ENCODE measurements at regions not wholly inside any gene's neighbourhood (a gene's known extent, or its start where the extent isn't known, plus 50 kb on each side); places are given as distances from the start of the nearest gene placed in this dataset.

- no peaks in the 10 kb centered on the region for H3K4me1 Mint-ChIP-seq
- H3K4me3 Mint-ChIP-seq: no peak overlapping the region
- no peak for DNase-seq
- no peak for TF ChIP-seq CTCF (IDR thresholded peaks at IDR 0.05)
- peaks cover 3% of the 10 kb centered on the region for H3K27me3 Mint-ChIP-seq (ENCODE audit: low read depth, poor library complexity)
- peaks cover 32% of the 10 kb centered on the region for H3K36me3 Mint-ChIP-seq (ENCODE audit: low read depth)
- H3K9me3 Mint-ChIP-seq: peaks cover 9% of the 10 kb centered on the region
- no peak overlapping the region for H3K27ac Mint-ChIP-seq
These were observed 150.1 kb upstream of the CCDC150 start for GRCh38 chr2:196489371-196489770.

GRCh38 chr2:196492946-196493345 lies 146.6 kb upstream of the CCDC150 start:
- Mint-ChIP-seq H3K4me3 (no peak overlapping the region), H3K4me1 (no peaks in the 10 kb centered on the region), H3K36me3 (ENCODE audit: low read depth) (peaks cover 28% of the 10 kb centered on the region), H3K27me3 (ENCODE audit: low read depth, poor library complexity) (no peaks in the 10 kb centered on the region), H3K27ac (no peak overlapping the region), H3K9me3 (peaks cover 20% of the 10 kb centered on the region)
- TF ChIP-seq CTCF (IDR thresholded peaks at IDR 0.05): no peak
- DNase-seq: no peak

GRCh38 chr2:196498962-196499361 lies 140.6 kb upstream of the CCDC150 start:
- no peak overlapping the region for H3K4me3 Mint-ChIP-seq
- no peak for TF ChIP-seq CTCF (IDR thresholded peaks at IDR 0.05)
- peaks cover 7% of the 10 kb centered on the region for H3K4me1 Mint-ChIP-seq
- H3K36me3 Mint-ChIP-seq (ENCODE audit: low read depth): peaks cover 18% of the 10 kb centered on the region
- H3K27ac Mint-ChIP-seq: no peak overlapping the region
- H3K27me3 Mint-ChIP-seq (ENCODE audit: low read depth, poor library complexity): no peaks in the 10 kb centered on the region
- no peak for DNase-seq
- H3K9me3 Mint-ChIP-seq: peaks cover 38% of the 10 kb centered on the region

GRCh38 chr2:196499686-196500085 lies 139.8 kb upstream of the CCDC150 start:
- TF ChIP-seq CTCF (IDR thresholded peaks at IDR 0.05): no peak
- no peak overlapping the region for H3K4me3 Mint-ChIP-seq
- H3K9me3 Mint-ChIP-seq: peaks cover 33% of the 10 kb centered on the region
- no peak overlapping the region for H3K27ac Mint-ChIP-seq
- DNase-seq: no peak
- H3K36me3 Mint-ChIP-seq (ENCODE audit: low read depth): peaks cover 13% of the 10 kb centered on the region
- no peaks in the 10 kb centered on the region for H3K27me3 Mint-ChIP-seq (ENCODE audit: low read depth, poor library complexity)
- peaks cover 7% of the 10 kb centered on the region for H3K4me1 Mint-ChIP-seq

GRCh38 chr2:196500686-196501431 lies 138.7 kb upstream of the CCDC150 start:
- no peak for TF ChIP-seq CTCF (IDR thresholded peaks at IDR 0.05)
- DNase-seq: no peak
- Mint-ChIP-seq H3K36me3 (ENCODE audit: low read depth) (peaks cover 13% of the 10 kb centered on the region), H3K27ac (no peak overlapping the region), H3K27me3 (ENCODE audit: low read depth, poor library complexity) (no peaks in the 10 kb centered on the region), H3K4me1 (peaks cover 7% of the 10 kb centered on the region), H3K4me3 (no peak overlapping the region), H3K9me3 (peaks cover 29% of the 10 kb centered on the region)

- no peak overlapping the region for H3K4me3 Mint-ChIP-seq
- H3K4me1 Mint-ChIP-seq: peaks cover 7% of the 10 kb centered on the region
- peaks cover 29% of the 10 kb centered on the region for H3K9me3 Mint-ChIP-seq
- no peak for TF ChIP-seq CTCF (IDR thresholded peaks at IDR 0.05)
- DNase-seq: no peak
- no peak overlapping the region for H3K27ac Mint-ChIP-seq
- peaks cover 13% of the 10 kb centered on the region for H3K36me3 Mint-ChIP-seq (ENCODE audit: low read depth)
- no peaks in the 10 kb centered on the region for H3K27me3 Mint-ChIP-seq (ENCODE audit: low read depth, poor library complexity)
These were observed 137.7 kb upstream of the CCDC150 start for GRCh38 chr2:196501836-196502235.
